Tongue (tissue), 1 donor: ENCODE measurements at regions not wholly inside any gene's neighbourhood (a gene's known extent, or its start where the extent isn't known, plus 50 kb on each side); places are given as distances from the start of the nearest gene placed in this dataset.
"Not testable (repeated sequence)": the region's sequence is repeated elsewhere in the genome, so short reads cannot be mapped to it uniquely, and the experiment has no call there.

Experiments used
- DNase-seq: peaks from one replicate; pipeline ENCODE4 v3.0.0-alpha.2; 2015

- no peak for DNase-seq
Observed at GRCh38 chr6:91106083-91106482, 519.2 kb upstream of the MAP3K7 start.

GRCh38 chr6:91105532-91105931, 518.7 kb upstream of the MAP3K7 start:
- no peak for DNase-seq

- DNase-seq: no peak
Observed at GRCh38 chr6:91099479-91099878, 512.6 kb upstream of the MAP3K7 start.

- peak; percentile 25 for DNase-seq
Observed at GRCh38 chr6:91098006-91098405, 511.1 kb upstream of the MAP3K7 start.

DNA sequence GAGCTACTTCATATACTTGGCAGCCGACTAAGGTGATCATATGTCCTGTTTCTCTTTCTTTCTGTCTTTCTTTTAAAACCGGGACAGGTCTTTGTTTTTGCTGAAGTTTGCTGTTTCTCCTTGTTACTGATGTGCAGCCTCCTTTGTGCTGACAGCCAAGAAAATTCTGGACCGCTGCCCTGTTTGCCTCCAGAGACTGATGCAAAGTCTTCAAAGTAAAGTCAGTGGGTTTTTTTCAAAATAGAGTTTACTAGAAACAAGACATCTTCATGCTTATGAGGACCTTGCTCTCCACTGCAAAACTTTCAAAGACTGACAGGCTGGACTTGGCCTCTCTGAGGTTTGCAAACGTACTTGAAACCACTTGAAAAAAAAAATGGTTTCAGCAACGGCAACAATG, 510.5 kb upstream of the MAP3K7 start:
- peak; percentile 90 for DNase-seq

DNA sequence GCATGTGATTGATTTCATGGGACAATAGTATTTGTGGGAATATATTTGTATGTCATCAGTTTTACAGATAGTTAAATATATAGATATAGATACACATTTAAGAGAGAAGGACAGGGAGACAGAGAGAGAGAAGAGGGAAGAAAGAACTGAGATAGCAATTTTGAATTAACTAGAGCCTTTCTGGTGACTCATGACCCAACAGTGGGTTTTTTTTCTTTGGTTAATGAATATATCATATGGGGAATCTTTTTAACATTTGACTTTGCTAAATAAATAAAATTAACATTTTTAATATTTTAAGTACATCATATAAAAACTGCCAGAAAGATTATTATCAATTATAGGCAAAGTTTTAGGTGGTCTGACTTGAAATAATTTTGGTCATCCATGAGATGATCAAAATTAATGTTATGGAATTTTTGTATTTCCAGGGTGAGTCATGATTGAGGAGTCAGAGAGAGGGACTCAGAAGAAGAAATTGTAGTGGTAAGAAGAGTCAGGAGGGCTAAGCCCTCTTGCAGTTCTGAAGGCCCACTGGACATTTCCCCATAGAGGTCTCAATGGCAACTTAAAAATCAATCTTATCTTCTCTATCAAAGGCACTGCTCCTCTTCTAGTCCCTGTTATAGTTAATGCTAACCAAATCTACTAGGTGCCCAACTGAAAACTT, 508.1 kb upstream of the MAP3K7 start:
- DNase-seq: no peak

GRCh38 chr6:91094341-91094740, 507.5 kb upstream of the MAP3K7 start:
- DNase-seq: no peak

DNA sequence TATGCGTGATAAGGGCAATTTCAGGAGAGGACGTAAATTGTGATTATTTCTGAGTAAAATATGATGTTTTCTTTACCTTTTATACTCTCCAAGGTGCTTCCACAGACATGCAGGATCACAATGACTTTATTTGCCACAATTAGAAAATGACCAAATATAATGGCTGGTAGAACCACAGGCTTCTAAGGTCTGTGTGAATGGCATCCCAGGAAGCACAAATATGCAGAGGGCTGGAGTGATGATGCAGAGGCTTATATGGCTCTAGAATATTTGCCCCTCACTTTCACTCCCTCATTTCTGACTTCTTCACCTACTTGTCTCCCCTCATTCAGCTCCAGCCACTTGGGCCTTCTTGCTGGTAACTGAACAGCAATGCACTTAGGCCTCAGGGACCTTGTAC, 502.1 kb upstream of the MAP3K7 start:
- DNase-seq: no peak

GRCh38 chr6:91088515-91088914, 501.6 kb upstream of the MAP3K7 start:
- no peak for DNase-seq

- DNase-seq: peak; percentile 44
Observed at GRCh38 chr6:91087908-91088307, 501.0 kb upstream of the MAP3K7 start.

DNA sequence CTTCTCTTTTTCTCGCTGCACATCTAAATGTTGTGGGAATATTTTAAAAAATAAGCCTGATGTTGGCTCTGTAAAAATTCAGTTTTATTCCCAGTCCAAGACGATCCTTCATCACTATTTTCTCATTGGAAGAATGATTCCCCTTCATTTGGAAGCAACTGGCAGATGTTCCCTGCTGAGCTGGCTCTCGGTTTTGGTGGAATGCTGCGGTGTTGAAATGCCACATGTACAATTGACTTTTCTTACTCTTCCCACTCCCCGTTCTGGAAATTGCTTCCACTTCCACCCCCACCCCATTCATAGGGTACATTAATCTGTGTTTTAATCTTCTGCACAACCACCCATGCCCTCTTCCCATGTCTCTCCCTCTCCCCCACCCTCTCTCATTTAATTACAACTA, 496.3 kb upstream of the MAP3K7 start:
- no peak for DNase-seq

DNA sequence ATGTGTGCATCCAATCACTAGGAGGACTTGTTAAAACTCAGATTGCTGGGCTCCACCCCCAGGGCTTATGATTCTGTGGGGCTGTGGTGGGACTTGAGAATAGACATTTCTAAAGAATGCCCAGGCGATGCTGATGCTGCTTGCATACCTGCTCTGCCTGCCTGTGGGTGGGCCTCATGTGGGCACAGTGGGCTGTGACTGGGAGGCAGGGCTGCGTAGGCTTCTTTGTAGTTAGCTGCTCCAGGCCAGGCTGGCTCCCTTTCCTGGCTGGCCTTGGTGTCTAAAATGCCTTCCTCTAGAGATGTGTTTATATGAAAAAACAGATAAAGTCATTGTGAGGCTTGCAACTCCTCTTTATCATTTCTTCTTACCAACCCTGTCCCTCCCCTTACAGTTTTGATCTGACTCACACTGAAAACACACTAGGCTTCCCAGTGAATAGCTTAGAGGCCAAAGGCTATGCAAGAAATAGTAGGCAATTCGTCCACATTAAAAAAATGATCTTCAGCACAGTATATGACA, 495.5 kb upstream of the MAP3K7 start:
- DNase-seq: no peak

GRCh38 chr6:91081452-91082067, 494.7 kb upstream of the MAP3K7 start:
- DNase-seq: peak; percentile 88

- no peak for DNase-seq
Observed at GRCh38 chr6:91080871-91081270, 494.0 kb upstream of the MAP3K7 start.

DNA sequence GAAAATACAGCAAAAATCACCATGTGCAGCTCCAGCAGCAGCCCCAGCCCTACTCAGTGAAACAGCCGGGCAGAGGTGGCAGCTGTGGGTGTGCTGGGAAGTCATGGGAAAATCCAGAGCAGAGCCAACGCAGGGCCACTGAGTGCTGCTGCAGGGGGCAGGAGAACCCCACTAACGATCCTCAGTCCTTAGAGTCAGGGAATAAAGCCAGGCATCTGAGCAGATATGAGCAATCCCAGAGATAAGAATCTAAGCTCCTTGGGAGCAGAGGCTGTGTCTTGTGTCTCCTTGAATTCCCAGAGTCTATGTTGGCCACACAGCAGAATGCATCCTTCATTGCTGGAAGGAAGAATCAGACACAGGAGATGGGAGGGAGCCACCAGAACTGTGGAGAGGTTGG, 493.1 kb upstream of the MAP3K7 start:
- no peak for DNase-seq

GRCh38 chr6:91075244-91075976, 488.5 kb upstream of the MAP3K7 start:
- DNase-seq: no peak

DNA sequence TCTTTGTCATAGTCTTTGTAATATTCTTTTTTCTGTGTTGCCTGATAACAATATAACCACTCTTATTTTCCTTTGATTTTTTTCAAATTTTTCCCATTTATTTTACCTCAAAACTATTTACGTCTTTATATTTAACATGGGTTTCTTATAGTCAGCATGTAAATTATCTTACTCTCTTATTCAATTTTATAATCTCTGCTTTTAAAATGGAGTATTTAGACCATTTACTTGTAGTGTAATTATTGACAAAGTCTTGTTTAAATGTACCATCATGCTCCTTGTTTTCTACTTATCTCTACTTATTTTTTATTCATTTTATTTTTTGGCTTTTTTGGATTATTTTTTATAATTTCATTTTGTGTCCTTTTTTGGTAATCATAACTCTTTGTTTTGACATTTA, 476.5 kb upstream of the MAP3K7 start:
- no peak for DNase-seq

GRCh38 chr6:91057689-91058088, 470.8 kb upstream of the MAP3K7 start:
- DNase-seq: no peak

DNA sequence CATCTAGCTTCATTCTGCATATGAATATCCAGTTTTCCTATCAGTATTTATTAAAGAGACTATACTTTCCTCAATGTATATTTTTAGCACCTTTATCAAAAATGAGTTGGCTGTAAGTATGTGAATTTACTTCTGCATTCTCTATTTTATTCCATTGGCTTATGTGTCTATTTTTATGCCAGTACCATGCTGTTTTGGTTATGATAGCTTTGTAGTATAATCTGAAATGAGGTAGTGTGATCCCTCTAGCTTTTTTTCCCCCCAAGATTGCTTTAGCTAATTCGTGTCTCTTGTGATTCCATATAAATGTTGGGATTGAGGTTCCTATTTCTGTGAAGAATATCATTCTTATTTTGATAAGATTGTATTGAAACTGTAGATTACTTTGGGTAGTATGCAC, 469.1 kb upstream of the MAP3K7 start:
- no peak for DNase-seq

DNA sequence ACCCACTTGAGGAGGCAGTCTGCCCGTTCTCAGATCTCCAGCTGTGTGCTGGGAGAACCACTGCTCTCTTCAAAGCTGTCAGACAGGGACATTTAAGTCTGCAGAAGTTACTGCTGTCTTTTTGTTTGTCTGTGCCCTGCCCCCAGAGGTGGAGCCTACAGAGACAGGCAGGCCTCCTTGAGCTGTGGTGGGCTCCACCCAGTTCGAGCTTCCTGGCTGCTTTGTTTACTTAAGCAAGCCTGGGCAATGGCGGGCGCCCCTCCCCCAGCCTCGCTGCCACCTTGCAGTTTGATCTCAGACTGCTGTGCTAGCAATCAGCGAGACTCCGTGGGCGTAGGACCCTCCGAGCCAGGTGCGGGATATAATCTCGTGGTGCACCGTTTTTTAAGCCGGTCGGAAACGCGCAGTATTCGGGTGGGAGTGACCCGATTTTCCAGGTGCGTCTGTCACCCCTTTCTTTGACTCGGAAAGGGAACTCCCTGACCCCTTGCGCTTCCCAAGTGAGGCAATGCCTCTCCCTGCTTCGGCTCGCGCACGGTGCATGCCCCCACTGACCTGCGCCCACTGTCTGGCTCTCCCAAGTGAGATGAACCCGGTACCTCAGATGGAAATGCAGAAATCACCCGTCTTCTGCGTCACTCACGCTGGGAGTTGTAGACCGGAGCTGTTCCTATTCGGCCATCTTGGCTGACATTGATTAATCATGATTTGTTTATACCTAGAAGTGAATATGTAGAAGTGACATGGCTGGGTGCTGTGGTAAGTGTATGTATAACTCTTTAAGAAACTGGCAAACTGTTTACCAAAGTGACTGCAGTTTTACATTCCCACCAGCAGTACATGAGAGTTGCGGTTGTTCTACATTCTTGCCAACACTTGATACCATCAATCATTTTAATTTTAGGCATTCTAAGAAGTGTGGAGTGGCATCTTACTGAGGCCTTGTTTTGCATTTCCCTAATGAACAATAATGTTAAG, 465.9 kb upstream of the MAP3K7 start:
- DNase-seq: not testable (repeated sequence)

DNA sequence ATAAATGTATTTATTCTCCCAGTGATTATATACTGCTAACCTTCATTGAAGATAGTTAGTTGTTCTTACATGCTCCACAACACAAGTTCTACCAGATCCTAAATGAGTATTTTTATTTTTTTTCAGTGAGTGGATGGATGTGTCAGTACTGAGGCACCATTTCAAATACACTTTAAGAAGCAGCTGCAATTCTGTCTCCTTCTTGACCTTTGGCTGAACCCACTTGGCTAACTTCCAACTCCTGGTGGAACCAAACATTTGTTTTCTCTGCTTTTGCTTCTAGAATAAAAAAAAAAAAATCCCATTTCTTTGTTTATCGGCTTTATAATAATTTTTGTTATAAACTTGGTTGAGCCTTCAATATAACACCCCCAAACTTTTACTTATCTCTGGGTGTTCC, 458.3 kb upstream of the MAP3K7 start:
- DNase-seq: peak; percentile 82

DNA sequence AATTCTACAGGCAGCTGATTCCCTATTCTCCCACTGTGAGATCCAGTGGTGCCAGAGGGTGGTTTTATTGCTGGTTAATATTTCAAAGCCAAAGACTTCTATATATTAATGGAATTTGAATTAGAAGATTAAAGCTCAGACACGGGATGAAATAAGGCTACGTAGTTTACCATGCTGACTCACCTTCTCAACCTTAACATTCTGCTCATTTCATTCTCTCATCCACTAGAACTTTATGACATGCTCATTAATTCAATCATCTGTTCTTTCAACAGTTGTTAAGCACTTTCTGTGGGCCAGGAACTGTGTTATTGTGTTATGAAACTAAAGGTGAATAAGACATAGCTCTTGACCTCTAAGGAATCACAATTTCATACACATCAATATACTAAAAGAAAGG, 456.9 kb upstream of the MAP3K7 start:
- no peak for DNase-seq
